ENCODE measurements at regions not wholly inside any gene's neighbourhood (a gene's known extent, or its start where the extent isn't known, plus 50 kb on each side); places are given as distances from the start of the nearest gene placed in this dataset.

GRCh38 chr10:117759266-117759665 is 216.7 kb downstream of the EMX2 start:
- TF ChIP-seq POLR2A (IDR thresholded peaks at IDR 0.05) (no peak), CTCF (IDR thresholded peaks at IDR 0.05) (no peak)
